ENCODE measurements at regions not wholly inside any gene's neighbourhood (a gene's known extent, or its start where the extent isn't known, plus 50 kb on each side); places are given as distances from the start of the nearest gene placed in this dataset.

GRCh38 chr3:31181661-31182060, 287.2 kb upstream of the GADL1 start:
- Histone ChIP-seq H3K9ac (ENCODE audit: insufficient read depth, low read depth, low read length) (no peak overlapping the region), H3K4me2 (ENCODE audit: low read depth, low read length) (no peak overlapping the region), H3K4me3 (replicated peaks in 1 of 3; ENCODE audit: insufficient read depth in 1 of 3, low read depth in 2 of 3, low read length in 3 of 3) (no peak overlapping the region), H3K27ac (ENCODE audit: extremely low read length, insufficient read depth, low read length) (no peak overlapping the region), H3K36me3 (replicated peaks in 1 of 2; ENCODE audit: control insufficient read depth in 1 of 2, insufficient read depth in 2 of 2, low read length in 2 of 2) (no peaks in the 10 kb centered on the region), H3K4me1 (ENCODE audit: insufficient read depth, low read length) (peaks cover 32% of the 10 kb centered on the region), H4K20me1 (ENCODE audit: insufficient read depth, low read length) (no peaks in the 10 kb centered on the region), H2AFZ (ENCODE audit: low read length) (no peak overlapping the region), H3K79me2 (ENCODE audit: insufficient read depth, low read length) (no peaks in the 10 kb centered on the region), H3K9me3 (ENCODE audit: low read length) (no peaks in the 10 kb centered on the region), H3K27me3 (ENCODE audit: control insufficient read depth in 1 of 2, insufficient read depth in 2 of 2, low read length in 2 of 2) (no peaks in the 10 kb centered on the region)
- FAIRE-seq (no peak), DNase-seq (ENCODE audit: low spot score) (no peak), ATAC-seq (no peak)
- WGBS (ENCODE audit: low lambda C conversion rate): 87% methylated on average over 7 of the region's 16 CpGs
- intact Hi-C loops (cut with micrococcal nuclease; ENCODE audit: unreplicated experiment) (no loop called here), in situ Hi-C loops (cut with HindIII; ENCODE audit: extremely low pct_ligation_motif_present, low pct_unique_long_range_greater_than_20kb) (no loop called here)
- ChIA-PET CTCF (ENCODE audit: low intra/inter-chr PET ratio, low total read pairs) (no interaction called here), POLR2A (no interaction called here)
- no TSS peak for BruUV-seq (replicated peaks)
- TF ChIP-seq SALL1 (CRISPR knock-in tag; IDR thresholded peaks at IDR 0.05): 0 out of 2 replicates have a peak, but pooled peaks have one; percentile 10
- no peak for TF ChIP-seq KDM6A (CRISPR knock-in tag; IDR thresholded peaks at IDR 0.05; ENCODE audit: low read depth)
- TF ChIP-seq FLYWCH1 (CRISPR knock-in tag; IDR thresholded peaks at IDR 0.05): no peak
- TF ChIP-seq EZH2 (conservative IDR thresholded peaks at IDR 0.05; ENCODE audit: low read depth, low read length): no peak

- Histone ChIP-seq H3K79me2 (ENCODE audit: insufficient read depth, low read length) (no peaks in the 10 kb centered on the region), H3K4me2 (ENCODE audit: low read depth, low read length) (no peak overlapping the region), H3K9ac (ENCODE audit: insufficient read depth, low read depth, low read length) (no peak overlapping the region), H3K27me3 (ENCODE audit: control insufficient read depth in 1 of 2, insufficient read depth in 2 of 2, low read length in 2 of 2) (no peaks in the 10 kb centered on the region), H4K20me1 (ENCODE audit: insufficient read depth, low read length) (no peaks in the 10 kb centered on the region), H2AFZ (ENCODE audit: low read length) (no peak overlapping the region), H3K27ac (ENCODE audit: extremely low read length, insufficient read depth, low read length) (no peak overlapping the region), H3K4me3 (replicated peaks in 1 of 3; ENCODE audit: insufficient read depth in 1 of 3, low read depth in 2 of 3, low read length in 3 of 3) (no peak overlapping the region), H3K36me3 (replicated peaks in 1 of 2; ENCODE audit: control insufficient read depth in 1 of 2, insufficient read depth in 2 of 2, low read length in 2 of 2) (no peaks in the 10 kb centered on the region), H3K4me1 (ENCODE audit: insufficient read depth, low read length) (peaks cover 42% of the 10 kb centered on the region), H3K9me3 (ENCODE audit: low read length) (no peaks in the 10 kb centered on the region)
- ATAC-seq (no peak), DNase-seq (ENCODE audit: low spot score) (no peak), FAIRE-seq (no peak)
- BruUV-seq (replicated peaks): no TSS peak
- ChIA-PET POLR2A (no interaction called here), CTCF (ENCODE audit: low intra/inter-chr PET ratio, low total read pairs) (no interaction called here)
- in situ Hi-C loops (cut with HindIII; ENCODE audit: extremely low pct_ligation_motif_present, low pct_unique_long_range_greater_than_20kb) (no loop called here), intact Hi-C loops (cut with micrococcal nuclease; ENCODE audit: unreplicated experiment) (no loop called here)
- no peak for TF ChIP-seq ZNF343 (CRISPR knock-in tag; IDR thresholded peaks at IDR 0.05)
- TF ChIP-seq MATR3 (CRISPR knock-in tag; IDR thresholded peaks at IDR 0.05): no peak
- no peak for TF ChIP-seq ZNF672 (CRISPR knock-in tag; IDR thresholded peaks at IDR 0.05)
- TF ChIP-seq TFE3 (CRISPR knock-in tag; IDR thresholded peaks at IDR 0.05): no peak
- no peak for TF ChIP-seq ZBTB26 (CRISPR knock-in tag; IDR thresholded peaks at IDR 0.05; ENCODE audit: borderline replicate concordance)
- WGBS (ENCODE audit: low lambda C conversion rate): 100% methylated on average over 1 of the region's 1 CpG
These were observed 288.2 kb upstream of the GADL1 start for GRCh38 chr3:31182661-31183060.

Data from HepG2 (cell line).